ENCODE measurements at regions not wholly inside any gene's neighbourhood (a gene's known extent, or its start where the extent isn't known, plus 50 kb on each side); places are given as distances from the start of the nearest gene placed in this dataset.

DNA sequence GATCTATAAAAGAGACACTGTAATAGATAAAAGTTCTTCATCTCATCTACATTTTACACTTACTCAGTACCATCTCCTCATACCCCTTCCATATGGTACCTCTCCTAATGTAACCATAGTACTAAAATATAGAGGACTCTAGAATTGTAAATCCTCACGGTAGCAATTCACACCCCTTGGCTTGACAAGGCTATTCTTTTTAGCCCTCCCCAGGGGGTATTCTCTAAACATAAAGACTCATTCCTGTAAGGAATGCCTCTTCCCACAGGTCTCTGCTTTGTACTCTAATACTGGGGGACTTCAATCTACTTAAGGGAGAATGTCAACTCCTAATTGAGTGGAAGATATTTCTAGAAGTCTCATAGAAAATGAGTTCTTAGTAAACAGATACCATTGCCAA, 85.9 kb downstream of the VIP start:
- Mint-ChIP-seq H3K4me3 (no peak overlapping the region), H3K36me3 (no peaks in the 10 kb centered on the region), H3K27ac (no peak overlapping the region), H3K9me3 (no peaks in the 10 kb centered on the region), H3K27me3 (no peaks in the 10 kb centered on the region), H3K4me1 (ENCODE audit: unreplicated experiment) (no peaks in the 10 kb centered on the region)
- no peak for DNase-seq (ENCODE audit: extremely low spot score, unreplicated experiment)
- TF ChIP-seq, protein P1, sequence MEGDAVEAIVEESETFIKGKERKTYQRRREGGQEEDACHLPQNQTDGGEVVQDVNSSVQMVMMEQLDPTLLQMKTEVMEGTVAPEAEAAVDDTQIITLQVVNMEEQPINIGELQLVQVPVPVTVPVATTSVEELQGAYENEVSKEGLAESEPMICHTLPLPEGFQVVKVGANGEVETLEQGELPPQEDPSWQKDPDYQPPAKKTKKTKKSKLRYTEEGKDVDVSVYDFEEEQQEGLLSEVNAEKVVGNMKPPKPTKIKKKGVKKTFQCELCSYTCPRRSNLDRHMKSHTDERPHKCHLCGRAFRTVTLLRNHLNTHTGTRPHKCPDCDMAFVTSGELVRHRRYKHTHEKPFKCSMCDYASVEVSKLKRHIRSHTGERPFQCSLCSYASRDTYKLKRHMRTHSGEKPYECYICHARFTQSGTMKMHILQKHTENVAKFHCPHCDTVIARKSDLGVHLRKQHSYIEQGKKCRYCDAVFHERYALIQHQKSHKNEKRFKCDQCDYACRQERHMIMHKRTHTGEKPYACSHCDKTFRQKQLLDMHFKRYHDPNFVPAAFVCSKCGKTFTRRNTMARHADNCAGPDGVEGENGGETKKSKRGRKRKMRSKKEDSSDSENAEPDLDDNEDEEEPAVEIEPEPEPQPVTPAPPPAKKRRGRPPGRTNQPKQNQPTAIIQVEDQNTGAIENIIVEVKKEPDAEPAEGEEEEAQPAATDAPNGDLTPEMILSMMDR (conservative IDR thresholded peaks at IDR 0.05), result no peak

DNA sequence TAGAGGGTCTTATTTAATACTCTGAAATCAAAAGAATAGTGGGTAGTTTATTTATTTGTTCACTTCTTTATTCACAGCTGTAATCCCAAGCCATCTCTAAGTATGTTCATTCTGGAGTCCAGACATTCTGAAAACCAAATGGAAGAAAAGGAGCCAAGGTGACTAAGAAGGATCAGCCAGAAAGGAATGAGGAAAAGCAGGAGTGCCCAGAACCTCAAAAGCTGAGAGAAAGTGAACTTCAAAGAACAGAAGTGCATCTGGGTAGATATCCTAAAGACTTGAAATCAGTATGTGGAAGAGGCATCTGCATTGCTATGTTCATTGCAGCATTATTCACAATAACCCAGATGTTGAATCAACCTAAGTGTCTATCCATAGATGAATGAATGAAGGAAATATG, 94.8 kb downstream of the VIP start:
- Mint-ChIP-seq H3K36me3 (no peaks in the 10 kb centered on the region), H3K27ac (no peak overlapping the region), H3K9me3 (no peaks in the 10 kb centered on the region), H3K4me3 (no peak overlapping the region), H3K4me1 (ENCODE audit: unreplicated experiment) (no peaks in the 10 kb centered on the region), H3K27me3 (peaks cover 4% of the 10 kb centered on the region)
- TF ChIP-seq, protein P1 (conservative IDR thresholded peaks at IDR 0.05), result no peak
- DNase-seq (ENCODE audit: extremely low spot score, unreplicated experiment), result no peak

DNA sequence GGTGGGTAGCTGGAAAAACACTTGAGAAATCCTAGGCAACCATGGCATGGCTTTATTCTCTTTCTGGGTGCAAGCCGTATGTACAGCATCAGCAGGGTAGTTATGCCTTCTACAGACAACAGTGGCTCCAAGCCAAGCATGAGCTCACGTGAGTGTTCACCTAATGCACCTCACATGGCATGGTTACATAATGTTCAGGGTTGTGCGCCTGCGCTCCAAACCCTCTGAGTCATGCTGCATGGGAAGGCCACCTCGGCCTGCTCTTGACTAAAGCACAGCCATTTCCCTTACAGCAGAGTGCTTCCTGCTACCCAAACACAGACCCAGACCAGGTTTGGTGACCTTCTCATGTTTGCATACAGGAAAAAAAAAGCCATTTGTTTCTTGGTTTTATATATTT, 96.2 kb downstream of the VIP start:
- Mint-ChIP-seq H3K4me3 (no peak overlapping the region), H3K4me1 (ENCODE audit: unreplicated experiment) (no peaks in the 10 kb centered on the region)

DNA sequence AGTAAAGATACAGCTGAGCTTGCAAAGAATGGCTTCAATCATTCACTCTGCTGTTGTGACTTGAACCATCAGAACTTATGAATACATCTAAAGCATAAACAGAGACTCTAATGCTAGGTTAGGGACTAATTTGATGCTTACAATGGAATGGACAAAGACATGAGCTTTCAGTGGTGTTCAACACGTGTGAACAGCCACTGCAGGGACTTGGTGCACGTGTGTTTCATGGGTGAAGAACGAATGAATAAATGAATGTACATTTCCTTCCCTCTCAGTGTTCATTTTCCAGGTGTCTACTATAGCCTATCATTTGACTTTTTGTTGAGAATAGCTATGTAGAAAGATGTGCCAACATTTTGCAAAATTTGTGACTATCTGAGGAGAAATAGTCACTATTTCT, 98.3 kb downstream of the VIP start:
- Mint-ChIP-seq H3K27me3 (peaks cover 3% of the 10 kb centered on the region), H3K36me3 (no peaks in the 10 kb centered on the region), H3K4me3 (no peak overlapping the region), H3K27ac (no peak overlapping the region), H3K4me1 (ENCODE audit: unreplicated experiment) (no peaks in the 10 kb centered on the region), H3K9me3 (no peaks in the 10 kb centered on the region)
- TF ChIP-seq, protein P1 (conservative IDR thresholded peaks at IDR 0.05), result no peak
- DNase-seq (ENCODE audit: extremely low spot score, unreplicated experiment), result no peak

More for the DNA sequence above, 96.2 kb downstream of the VIP start:
- Mint-ChIP-seq H3K36me3 (no peaks in the 10 kb centered on the region), H3K27ac (no peak overlapping the region), H3K27me3 (peaks cover 3% of the 10 kb centered on the region), H3K9me3 (no peaks in the 10 kb centered on the region)
- no peak for DNase-seq (ENCODE audit: extremely low spot score, unreplicated experiment)
- TF ChIP-seq, protein P1 (conservative IDR thresholded peaks at IDR 0.05), result no peak

DNA sequence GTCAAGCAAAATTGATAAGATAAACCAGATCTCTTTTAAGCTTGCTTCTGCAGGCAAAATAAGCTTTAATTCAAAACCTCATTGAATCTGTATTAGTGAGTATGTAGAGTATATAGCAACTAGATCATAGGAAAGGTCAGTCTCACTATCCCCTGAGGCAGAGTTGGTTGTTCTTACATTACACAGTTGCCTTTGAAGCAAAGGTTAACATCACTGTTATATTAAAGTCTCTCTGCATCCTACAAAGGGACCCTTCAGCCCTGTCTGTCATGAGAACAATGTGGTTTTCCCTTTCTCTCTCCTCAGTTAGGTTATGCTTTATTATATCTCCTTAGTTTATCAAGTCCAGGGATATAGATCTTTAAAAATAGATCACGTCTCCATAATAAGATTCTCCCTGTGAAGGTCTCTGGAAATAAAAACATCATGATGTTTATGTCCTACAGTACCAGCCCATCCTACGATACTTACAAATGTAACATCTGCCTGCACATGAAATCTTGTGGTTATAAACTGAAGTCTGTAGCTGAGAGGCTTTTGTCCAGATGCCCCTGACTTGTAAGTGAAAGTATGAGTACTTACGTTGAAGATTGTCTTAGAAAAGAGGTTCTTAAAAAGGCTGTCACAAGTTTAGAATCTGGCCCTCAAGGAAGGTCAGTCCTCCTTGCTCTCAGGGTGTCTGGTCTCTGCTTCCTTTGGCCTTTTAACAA, 103.6 kb downstream of the VIP start:
- TF ChIP-seq, protein P1 (conservative IDR thresholded peaks at IDR 0.05), result no peak
- Mint-ChIP-seq H3K4me1 (ENCODE audit: unreplicated experiment) (no peaks in the 10 kb centered on the region), H3K4me3 (no peak overlapping the region), H3K27me3 (peaks cover 3% of the 10 kb centered on the region), H3K27ac (no peak overlapping the region), H3K9me3 (no peaks in the 10 kb centered on the region), H3K36me3 (no peaks in the 10 kb centered on the region)
- no peak for DNase-seq (ENCODE audit: extremely low spot score, unreplicated experiment)
